Urothelium cell line (cell line): ENCODE measurements at regions not wholly inside any gene's neighbourhood (a gene's known extent, or its start where the extent isn't known, plus 50 kb on each side); places are given as distances from the start of the nearest gene placed in this dataset.
A peak's percentile ranks its signal among the peaks of the same experiment; 100 is the strongest.

ENCODE experiments used
- DNase-seq: peaks from one replicate; pipeline ENCODE4 v3.0.0; 2011; ENCODE audit warnings: low spot score, mixed read lengths
- FAIRE-seq: peaks from 2 replicates; lab custom pipeline; 2011; peaks lifted over from hg19 to GRCh38; lab: Jason Lieb, UNC

- FAIRE-seq (no peak), DNase-seq (no peak)
Measured at GRCh38 chr20:19807946-19808330, 49.9 kb downstream of the RIN2 start.

GRCh38 chr20:19808498-19808897 lies 50.4 kb downstream of the RIN2 start:
- FAIRE-seq (no peak), DNase-seq (no peak)

- no peak for DNase-seq
- no peak for FAIRE-seq
Measured at GRCh38 chr20:19809505-19809904, 51.4 kb downstream of the RIN2 start.

- DNase-seq (no peak), FAIRE-seq (no peak)
Measured at GRCh38 chr20:19811231-19811630, 53.2 kb downstream of the RIN2 start.

- no peak for FAIRE-seq
- DNase-seq, result no peak
Measured at GRCh38 chr20:19812056-19812455, 54.0 kb downstream of the RIN2 start.

GRCh38 chr20:19812696-19813095 lies 54.6 kb downstream of the RIN2 start:
- no peak for DNase-seq
- FAIRE-seq, result no peak

GRCh38 chr20:19813846-19814640 lies 56.0 kb downstream of the RIN2 start:
- DNase-seq, result no peak
- no peak for FAIRE-seq

- FAIRE-seq (peak; percentile 42), DNase-seq (peak; percentile 87)
Measured at GRCh38 chr20:19815553-19815991, 57.5 kb downstream of the RIN2 start.

GRCh38 chr20:19816386-19816785 lies 58.3 kb downstream of the RIN2 start:
- FAIRE-seq (no peak), DNase-seq (no peak)

GRCh38 chr20:19817017-19817416 lies 59.0 kb downstream of the RIN2 start:
- peak; percentile 56 for DNase-seq

GRCh38 chr20:19819149-19819548 lies 61.1 kb downstream of the RIN2 start:
- FAIRE-seq, result no peak
- DNase-seq, result no peak

More at GRCh38 chr20:19817017-19817416, 59.0 kb downstream of the RIN2 start:
- FAIRE-seq, result no peak

- FAIRE-seq (no peak), DNase-seq (no peak)
Measured at GRCh38 chr20:19820555-19821211, 62.6 kb downstream of the RIN2 start.

GRCh38 chr20:19821606-19822005 lies 63.5 kb downstream of the RIN2 start:
- no peak for FAIRE-seq
- DNase-seq, result no peak

GRCh38 chr20:19823216-19823615 lies 65.2 kb downstream of the RIN2 start:
- no peak for DNase-seq
- no peak for FAIRE-seq

- FAIRE-seq, result no peak
- DNase-seq, result no peak
Measured at GRCh38 chr20:19823971-19824370, 65.9 kb downstream of the RIN2 start.

- no peak for FAIRE-seq
- no peak for DNase-seq
Measured at GRCh38 chr20:19824861-19825260, 66.8 kb downstream of the RIN2 start.

GRCh38 chr20:19826179-19826914 lies 68.3 kb downstream of the RIN2 start:
- FAIRE-seq, result no peak
- no peak for DNase-seq

GRCh38 chr20:19827818-19828217 lies 69.8 kb downstream of the RIN2 start:
- DNase-seq, result no peak
- no peak for FAIRE-seq

- DNase-seq (peak; percentile 73), FAIRE-seq (no peak)
Measured at GRCh38 chr20:19828232-19828631, 70.2 kb downstream of the RIN2 start.

GRCh38 chr20:19830211-19830785 lies 72.2 kb downstream of the RIN2 start:
- DNase-seq, result no peak
- FAIRE-seq, result no peak

GRCh38 chr20:19832875-19833274 lies 74.8 kb downstream of the RIN2 start:
- DNase-seq (no peak), FAIRE-seq (no peak)
